Ramos (cell line): ENCODE measurements at regions not wholly inside any gene's neighbourhood (a gene's known extent, or its start where the extent isn't known, plus 50 kb on each side); places are given as distances from the start of the nearest gene placed in this dataset.

Experiments
- in situ Hi-C: fragments of 300-500 bp; cut with MboI; formaldehyde crosslinking; loops from one replicate; pipeline ENCODE4 v1.14.3; 2022; ENCODE audit warnings: low sequenced_read_pairs; ENCODE audit not compliant: unreplicated experiment

DNA sequence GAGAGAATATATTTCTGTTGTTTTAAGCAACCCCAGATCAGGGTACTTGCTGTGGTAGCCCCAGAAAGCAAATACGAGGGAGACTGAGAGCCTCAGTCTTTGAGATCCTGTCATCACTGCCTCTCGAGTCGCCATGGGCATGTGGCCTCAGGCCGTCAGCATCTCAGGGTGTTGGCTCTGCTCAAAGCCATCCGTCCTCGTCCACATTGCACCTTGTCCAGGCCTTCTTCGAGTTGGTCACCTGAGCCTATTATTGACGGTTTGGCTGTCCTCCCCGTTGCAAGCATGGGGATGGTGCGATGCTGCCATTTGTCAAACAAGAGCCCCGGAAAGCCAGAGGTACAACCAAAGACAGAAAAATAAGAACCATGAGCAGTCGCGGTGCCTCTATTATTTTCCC lies 136.9 kb downstream of the IRF8 start:
- in situ Hi-C loops: no loop called here

DNA sequence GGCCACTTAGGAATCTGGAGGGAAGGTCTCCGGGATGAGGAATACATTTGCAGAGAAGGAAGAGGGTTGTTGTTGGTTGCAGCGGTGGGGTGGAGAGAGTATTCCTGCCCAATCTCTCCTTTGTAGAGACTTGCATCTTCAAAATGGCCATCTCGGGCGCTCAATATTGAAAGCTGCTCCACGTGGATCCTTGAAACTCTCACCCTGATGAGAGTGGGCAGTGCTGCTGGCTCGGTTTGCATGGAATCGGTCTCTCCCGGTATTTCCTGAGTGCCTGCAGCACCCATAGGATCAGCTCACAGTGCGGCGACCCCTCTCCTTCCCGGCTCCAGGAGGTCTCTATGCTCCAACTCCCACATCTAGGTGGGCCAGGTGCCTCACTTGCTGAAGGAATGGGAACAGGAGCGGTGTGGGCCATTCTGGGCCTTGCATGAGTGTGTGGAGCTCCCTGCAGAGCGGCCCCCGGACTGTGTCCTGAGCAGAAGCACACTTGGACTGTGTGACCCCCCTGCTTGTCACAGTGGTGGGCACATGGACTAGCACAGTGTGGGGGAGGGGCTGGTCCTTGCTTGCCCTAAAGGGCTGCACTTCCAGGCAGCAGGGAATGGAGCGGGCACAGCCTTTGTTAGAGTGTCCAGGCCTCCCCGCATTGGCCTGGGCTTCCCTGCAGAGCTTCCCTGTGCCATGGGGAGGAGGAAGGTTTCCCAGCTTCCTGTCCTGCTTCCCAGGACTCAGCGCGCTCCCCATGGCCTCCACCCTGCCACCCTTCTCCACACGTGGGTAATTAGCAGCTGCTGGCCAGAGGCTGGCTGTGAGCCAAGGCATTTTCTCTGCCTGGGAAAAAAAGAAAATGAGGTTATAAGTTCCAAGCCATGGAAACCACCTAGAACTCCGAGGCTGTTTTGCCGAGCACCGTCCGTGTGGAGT lies 139.3 kb downstream of the IRF8 start:
- in situ Hi-C loops: no loop called here

DNA sequence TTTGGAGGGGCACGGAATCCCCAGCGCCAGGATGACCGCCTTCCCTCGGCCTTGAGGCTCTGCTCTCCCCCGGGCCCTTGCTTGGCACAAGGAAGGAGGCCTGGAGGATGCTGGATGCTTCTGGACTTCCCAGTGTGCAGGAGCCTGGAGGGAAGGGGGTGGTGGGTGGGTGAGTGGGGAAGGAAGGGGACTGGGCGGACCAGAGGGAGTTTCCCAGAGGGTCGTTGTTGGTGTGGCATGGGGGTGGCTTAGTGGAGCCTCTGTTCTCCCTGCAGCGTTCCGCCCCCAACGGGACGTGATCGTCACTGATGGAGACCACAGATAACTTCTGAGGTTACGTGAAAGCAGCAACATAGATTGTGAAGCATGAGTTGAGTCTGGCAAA lies 140.0 kb downstream of the IRF8 start:
- in situ Hi-C loops: no loop called here

DNA sequence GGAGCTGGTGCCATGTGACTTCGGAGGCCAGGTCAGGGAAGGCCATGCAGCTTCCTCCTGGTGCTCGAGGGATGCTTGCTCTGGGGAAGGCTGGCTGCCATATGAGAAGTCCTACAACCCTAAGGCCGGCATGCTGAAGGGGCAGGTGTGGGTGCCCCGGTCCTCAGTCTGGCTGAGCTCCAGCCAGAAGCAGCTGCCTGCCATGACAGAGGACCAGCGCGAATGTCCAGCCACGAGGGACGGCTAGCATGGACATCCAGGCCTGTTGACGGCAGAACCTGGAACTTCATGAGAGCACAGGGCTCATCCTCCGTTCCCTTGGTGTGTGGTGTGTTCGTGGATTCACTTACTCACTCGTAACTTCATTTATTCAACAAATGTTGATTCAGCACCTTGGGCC lies 140.6 kb downstream of the IRF8 start:
- in situ Hi-C loops: no loop called here

DNA sequence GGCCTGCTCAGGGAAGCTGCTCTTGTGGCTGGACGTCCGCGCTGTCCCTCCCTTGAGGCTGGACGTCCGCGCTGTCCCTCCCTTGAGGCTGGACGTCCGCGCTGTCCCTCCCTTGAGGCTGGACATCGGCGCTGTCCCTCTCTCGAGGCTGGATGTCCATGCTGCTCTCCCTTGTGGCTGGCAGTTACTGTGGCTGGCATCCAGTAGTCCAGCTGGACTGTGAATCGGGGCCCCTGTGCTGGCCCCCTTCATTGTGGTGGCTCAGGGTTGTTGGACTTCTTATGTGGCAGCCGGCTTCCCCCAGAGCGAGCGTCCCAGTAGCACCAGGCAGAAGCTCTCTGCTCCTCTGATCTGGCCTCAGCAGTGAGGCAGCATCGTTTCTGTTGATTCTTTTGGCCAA lies 141.5 kb downstream of the IRF8 start:
- in situ Hi-C loops: no loop called here

DNA sequence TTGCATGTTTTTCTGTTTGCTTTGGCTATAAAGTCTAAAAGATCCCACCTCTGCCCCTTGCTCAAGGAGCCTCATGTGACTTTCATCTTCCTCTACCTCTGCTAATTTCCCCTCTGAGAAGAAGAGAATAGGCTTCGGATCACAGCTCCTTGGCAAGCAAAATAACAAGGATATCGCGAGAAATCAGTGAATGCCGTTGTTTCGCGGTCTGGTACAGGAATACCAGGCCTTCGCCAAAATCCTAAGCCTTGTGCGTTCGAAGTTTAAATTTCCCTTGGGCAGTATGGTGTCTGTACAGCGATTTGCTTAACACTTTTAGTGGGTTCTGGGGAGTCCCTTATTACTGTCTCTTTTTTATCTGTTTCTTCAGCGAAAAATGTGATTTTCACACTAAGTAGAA lies 142.3 kb downstream of the IRF8 start:
- in situ Hi-C loops: no loop called here

DNA sequence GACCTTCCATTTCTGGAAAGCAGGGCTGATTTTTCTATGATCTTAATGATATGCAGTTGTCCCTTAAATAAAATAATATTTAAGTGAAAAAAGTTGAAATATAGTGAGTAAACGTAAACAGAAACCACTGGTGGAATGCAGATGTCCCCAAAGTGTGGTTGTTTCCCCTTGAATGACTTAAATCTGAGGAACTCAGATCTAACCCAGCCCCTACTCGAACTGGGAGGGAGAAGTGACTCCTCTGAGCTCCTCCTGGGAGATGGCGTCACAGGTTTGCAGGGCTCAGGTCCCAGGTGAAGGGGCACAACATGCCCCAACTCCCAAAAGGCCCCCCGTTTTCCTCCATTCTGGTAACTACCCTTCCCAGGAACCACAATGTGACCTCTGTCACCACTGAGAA lies 142.8 kb downstream of the IRF8 start:
- in situ Hi-C loops: no loop called here

DNA sequence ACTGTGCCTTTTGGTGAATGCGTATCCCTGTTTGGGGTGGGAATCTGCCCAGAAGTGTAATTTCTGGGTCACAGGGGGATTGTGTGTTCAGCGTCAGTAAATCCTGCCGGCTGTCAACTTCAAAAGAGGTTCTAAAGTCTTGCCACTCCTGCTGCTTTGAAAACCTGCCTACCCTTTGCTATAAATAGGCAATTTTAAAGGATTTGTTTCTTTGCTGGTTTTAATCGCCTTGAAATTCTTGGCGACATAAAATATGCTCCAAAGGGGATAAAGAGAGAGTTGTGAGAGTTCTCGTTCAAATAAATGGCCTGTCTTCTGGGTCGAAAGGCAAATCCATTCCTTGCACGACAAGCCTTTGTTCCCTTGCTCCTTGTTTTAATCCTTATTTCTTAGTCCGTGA lies 143.4 kb downstream of the IRF8 start:
- in situ Hi-C loops: no loop called here

DNA sequence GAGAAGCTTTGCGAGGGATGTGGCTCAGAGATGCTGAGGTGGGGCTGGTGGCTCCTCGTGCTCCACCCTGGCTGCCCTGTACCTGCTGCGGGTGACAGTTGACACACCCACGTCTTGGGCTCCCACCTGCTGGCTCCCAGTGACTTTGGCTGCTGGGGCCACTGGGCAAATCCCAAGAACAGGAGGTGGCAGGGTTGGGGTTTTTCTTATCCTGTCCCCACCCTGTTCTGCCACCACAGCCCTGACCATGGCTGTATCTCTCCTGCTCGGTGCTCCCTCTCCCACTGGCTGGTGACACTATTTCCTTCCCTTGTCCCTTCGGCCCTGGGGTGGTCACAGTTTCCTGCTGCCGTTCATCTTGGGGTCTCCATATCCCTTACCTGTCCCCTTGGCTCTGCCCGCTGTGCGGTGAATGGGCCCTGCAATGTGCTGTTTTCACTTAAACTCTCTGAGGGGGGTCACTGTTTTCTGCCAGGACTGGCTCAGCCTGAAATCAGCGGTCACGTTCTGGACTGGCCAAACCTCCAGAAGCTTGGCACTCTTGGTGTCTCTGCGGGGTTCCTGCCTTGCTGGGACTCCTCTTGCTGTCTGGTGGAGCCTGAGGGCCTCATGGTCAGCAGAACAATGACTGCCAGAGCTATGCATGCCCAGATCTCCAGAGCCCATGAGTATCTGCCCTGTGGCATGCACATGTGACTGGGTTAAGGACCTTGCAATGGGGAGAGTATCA lies 144.2 kb downstream of the IRF8 start:
- in situ Hi-C loops: no loop called here

DNA sequence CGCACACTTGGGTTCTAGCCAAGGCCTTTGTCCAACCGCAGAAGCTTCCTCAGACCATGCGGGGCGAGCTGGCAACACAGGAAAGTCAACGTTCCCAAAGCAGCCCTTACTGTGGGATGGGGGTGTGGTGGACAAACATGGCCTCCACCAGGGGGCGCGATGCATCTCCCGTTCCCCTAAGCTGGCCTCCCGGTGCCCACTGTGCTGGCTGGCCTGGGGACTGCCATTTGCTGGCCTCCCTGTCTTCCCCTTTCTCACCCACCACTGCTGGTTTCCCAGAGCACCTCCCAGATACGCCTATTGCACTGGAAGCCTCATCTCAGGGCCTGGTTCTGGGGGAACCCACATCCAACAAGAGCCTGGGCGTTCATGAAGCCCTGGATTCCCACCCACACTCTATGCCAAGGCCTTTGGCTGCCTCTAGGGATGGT lies 145.3 kb downstream of the IRF8 start:
- in situ Hi-C loops: no loop called here

DNA sequence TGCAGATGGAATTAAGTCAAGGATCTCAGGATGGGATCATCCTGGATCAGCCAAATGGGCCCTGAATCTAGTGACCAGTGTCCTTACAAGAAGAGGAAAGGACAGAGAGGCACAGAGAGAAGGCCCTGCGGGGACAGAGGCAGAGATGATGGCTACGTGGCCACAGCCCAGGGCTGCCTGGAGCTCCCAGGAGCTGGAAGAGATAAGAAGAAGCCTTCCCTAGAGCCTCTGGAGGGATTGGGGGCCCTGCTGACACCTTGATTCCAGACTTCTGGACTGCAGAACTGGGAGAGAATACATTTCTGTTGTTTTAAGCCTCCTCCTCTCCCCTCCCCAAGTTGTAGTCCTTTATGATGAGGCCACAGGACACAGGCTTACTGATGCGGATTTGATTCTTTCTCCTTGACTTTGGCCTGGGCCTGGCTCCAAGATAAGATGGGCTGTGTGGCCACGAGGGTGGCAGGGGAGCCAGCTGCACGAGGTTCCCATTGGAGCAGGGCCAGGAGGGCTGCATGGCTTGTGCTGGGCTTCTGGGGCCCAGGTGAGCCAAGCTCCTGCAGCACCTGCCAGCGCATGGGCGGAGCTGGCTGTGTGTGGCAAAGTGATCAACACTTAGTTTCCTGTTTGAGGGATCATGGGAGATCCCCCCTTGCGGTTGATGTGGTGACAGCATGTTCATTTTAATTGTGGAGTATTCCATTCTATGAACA lies 146.1 kb downstream of the IRF8 start:
- in situ Hi-C loops: no loop called here

DNA sequence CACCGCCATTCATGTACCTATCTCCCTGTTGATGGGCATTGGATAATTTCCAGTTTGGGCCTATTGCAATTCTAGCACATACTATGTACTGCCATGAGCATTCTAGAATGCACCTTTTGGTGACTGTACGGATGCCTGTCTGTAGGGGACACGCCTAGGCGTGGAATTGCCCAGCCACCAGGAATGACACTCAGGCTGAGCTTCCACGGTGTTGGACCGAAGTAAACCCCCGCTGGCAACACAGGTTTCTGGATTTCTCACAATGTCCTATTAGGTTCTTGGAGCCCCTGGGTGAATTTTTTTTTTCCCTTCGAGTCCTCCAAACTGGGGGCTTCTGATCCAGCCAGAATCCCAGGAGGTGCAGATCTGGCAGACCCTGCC lies 146.6 kb downstream of the IRF8 start:
- in situ Hi-C loops: no loop called here

DNA sequence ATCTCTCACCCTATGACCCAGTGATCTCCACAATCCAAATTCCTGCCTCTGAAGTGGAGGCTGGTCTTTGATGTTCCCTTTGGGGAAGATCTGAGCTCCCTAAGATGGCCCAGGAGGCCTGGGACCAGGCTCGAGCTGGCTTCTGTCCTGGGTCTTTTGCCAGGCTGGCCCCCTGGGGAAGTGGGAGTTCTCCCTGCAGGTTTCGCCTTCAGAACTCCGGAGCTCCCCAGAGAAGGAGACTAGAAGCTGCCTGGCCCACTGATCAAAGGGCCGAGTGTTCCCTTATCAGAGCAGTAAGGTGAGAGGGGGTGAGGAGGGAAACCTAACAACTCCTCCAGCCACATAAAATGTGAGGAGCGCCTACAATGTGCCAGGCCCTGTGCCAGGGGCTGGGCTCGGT lies 147.1 kb downstream of the IRF8 start:
- in situ Hi-C loops: no loop called here

DNA sequence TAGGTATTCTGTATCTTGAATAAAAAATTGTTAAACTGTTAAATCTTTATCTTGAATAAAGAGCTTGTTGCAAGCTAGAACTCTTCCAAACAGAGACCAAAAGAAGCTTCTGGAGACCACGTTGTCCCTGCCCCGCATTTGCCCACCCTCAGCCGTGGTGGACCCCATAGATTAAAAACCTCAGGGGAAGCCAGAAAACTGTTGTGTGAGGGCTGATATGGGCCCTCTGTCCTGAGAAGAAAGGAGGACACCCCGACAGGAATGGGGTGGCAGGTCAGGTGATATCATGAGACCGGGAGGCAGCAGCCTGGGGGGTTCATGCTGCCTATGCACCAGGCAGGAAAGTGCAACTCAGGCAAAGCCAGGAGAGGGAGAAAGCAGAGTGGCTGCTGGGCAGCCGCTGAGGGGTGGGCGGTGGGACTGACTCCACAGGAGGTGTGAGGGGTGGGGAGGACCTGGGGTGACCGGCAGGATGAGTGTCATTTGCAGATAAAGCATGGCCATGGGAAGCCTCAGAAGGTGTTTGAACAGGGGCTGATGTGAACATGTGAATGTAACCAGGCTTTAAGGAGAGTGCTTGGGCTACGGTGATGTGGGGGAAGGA lies 147.8 kb downstream of the IRF8 start:
- in situ Hi-C loops: no loop called here

DNA sequence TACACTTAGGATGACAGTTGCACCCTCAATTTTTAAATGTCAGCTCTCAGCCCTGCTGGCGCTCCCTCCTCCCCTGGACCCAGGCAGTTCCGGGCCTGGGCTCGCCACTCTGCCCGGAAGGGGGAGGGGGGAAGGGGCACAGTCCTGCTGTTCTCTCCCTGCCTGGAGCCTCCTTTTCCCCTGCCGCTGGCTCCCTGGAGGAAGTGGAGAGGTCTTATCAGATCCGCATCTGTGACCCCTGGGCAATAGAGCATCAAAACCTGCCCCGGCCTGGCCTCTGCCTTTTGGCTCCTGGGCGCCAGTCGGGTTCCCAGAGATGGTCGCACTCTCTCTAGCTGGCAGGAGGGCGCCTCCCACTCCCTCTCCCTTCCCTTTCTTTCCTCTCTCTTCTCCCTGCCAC lies 149.3 kb downstream of the IRF8 start:
- in situ Hi-C loops: no loop called here

DNA sequence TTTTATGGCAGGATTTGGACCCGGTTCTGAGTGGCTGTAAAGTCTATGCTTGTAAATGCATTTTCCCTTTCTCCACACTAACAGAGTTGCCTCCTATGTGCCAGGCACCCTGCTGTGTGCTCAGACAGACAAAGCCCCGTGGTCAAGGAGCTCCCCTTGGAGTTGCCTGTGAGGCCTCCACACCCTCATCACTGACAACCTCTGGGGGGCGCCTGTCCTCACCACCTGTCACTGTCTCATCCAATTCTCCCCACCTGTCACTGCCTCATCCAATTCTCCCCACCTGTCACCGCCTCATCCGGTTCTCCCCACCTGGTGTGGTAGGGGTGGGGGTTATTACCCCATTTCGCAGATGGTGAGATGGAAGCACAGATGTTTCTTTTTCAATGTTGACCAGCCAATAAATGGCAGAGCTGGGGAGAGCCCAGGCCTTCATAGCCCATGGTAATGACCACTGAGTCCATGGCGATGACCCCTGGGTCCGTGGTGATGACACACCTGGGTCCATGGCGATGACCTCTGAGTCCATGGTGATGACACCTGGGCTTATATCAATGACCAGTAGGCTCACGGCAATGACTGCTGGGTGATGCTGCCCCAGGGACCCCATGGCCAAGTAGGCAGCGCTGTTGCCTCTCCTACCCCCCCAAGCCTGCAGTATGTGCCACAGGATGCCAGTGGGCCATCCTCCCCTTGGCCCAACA lies 150.1 kb downstream of the IRF8 start:
- in situ Hi-C loops: no loop called here

DNA sequence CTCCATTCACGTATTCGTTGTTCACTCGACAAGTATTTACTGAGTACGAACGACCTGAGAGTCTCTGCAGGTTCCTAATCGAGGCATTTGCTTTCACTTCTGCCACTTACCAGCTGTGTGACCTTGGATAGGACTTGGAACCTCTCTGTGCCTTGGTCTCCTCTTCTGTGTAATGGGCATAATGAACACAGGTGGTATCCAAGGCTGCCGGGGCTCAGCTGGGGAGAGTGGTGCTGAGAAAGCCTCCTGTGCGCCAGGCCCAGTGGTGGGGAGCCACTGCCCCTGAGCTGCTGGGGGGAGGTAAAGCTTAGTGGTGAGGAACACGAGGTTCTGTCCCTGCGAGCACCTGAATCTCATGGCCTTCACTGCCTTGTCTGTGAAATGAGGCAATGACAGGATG lies 150.7 kb downstream of the IRF8 start:
- in situ Hi-C loops: no loop called here

DNA sequence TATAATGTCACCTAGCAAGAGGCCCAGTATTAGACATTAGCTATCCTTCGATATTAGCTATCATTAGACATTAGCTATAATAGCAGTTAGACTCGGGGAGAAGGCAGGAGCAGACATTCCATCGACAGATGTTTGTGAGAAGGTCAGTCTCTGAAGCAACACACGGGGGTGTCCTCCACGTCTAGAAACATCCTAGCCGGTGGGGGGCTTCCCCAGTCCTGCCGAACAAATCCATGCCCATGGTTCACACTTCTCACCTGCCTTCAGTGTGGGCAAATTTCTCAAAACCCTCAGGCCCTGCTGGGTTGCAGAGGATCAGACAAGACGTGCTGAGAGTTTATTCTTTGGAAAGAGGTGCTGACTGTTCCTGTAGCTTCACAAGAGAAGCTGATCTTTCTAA lies 151.1 kb downstream of the IRF8 start:
- in situ Hi-C loops: no loop called here

DNA sequence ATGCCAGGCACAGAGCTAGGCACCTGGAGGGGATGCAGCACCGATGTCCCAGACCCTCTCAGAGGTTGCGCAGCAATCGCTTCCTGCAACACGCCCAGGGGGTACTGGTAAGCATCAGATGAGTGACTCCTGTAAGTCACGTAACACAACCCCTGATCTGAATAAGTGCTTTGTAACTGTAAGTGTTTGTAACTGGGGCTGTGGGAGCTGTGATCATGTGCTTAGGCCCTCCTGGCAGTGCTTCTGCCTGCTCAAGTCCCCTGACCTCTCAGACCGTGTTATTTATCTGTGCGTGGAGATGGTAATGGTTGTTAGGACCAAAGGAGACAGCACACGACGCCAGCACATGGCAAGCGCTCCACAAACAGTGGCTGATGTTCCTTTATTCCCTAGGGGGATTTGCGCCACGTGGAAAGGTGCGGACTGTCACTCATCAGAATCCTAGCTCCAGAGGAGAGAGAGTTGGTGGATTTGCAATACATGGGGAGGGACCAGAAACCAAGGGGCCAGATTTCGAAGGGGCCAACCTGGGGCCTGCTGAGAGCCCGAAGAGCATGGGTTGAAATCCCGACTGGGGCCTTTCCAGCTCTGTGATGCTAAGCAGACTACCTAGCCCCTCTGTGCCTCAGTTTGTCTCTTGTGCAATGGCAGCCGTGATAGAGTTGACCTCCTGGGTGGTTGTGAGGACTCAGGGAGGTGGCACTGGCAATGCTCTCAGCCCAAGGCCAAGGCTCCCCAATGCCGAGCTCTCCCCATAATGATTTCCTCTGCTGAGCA lies 151.8 kb downstream of the IRF8 start:
- in situ Hi-C loops: no loop called here
